ENCODE measurements at regions not wholly inside any gene's neighbourhood (a gene's known extent, or its start where the extent isn't known, plus 50 kb on each side); places are given as distances from the start of the nearest gene placed in this dataset.

- H3K9me3 ChIP-seq = no peaks in the 10 kb centered on the region
- no peaks in the 10 kb centered on the region for H3K36me3 ChIP-seq
- H3K27me3 ChIP-seq = no peaks in the 10 kb centered on the region
- H3K4me1 ChIP-seq (ENCODE audit: insufficient read depth) = no peaks in the 10 kb centered on the region
- intact Hi-C loops (cut with DNase I) = no loop called here
- no peak overlapping the region for H3K27ac ChIP-seq
- TF ChIP-seq CTCF (IDR thresholded peaks at IDR 0.05) (no peak), EP300 (IDR thresholded peaks at IDR 0.05) (no peak), POLR2A (IDR thresholded peaks at IDR 0.05) (no peak)
- no peak overlapping the region for H3K4me3 ChIP-seq
- no peak for DNase-seq
- WGBS, 3 donors = 87 to 90% (median 87%) methylated on average over 10 of the region's 10 CpGs
These were observed 134.2 kb downstream of the RPS29 start for GRCh38 chr14:49451938-49452337.

GRCh38 chr14:49449749-49450148, 136.4 kb downstream of the RPS29 start:
- intact Hi-C loops (cut with DNase I) = no loop called here
- H3K4me3 ChIP-seq = no peak overlapping the region
- no peaks in the 10 kb centered on the region for H3K27me3 ChIP-seq
- H3K9me3 ChIP-seq = no peaks in the 10 kb centered on the region
- no peak for DNase-seq
- H3K27ac ChIP-seq = no peak overlapping the region
- H3K36me3 ChIP-seq = no peaks in the 10 kb centered on the region
- H3K4me1 ChIP-seq (ENCODE audit: insufficient read depth) = no peaks in the 10 kb centered on the region
- TF ChIP-seq CTCF (IDR thresholded peaks at IDR 0.05) (no peak), POLR2A (IDR thresholded peaks at IDR 0.05) (no peak), EP300 (IDR thresholded peaks at IDR 0.05) (no peak)
- WGBS, 3 donors = 87 to 93% (median 91%) methylated on average over 2 of the region's 2 CpGs

GRCh38 chr14:49447540-49448107, 138.6 kb downstream of the RPS29 start:
- Histone ChIP-seq H3K36me3 (no peaks in the 10 kb centered on the region), H3K9me3 (no peaks in the 10 kb centered on the region), H3K4me1 (ENCODE audit: insufficient read depth) (no peaks in the 10 kb centered on the region), H3K4me3 (no peak overlapping the region), H3K27me3 (no peaks in the 10 kb centered on the region), H3K27ac (no peak overlapping the region)
- DNase-seq = no peak
- intact Hi-C loops (cut with DNase I) = no loop called here
- TF ChIP-seq POLR2A (IDR thresholded peaks at IDR 0.05) (no peak), CTCF (IDR thresholded peaks at IDR 0.05) (no peak), EP300 (IDR thresholded peaks at IDR 0.05) (no peak)
- 61 to 82% (median 73%) methylated on average over 1 of the region's 1 CpG for WGBS, 3 donors

GRCh38 chr14:49446801-49447200, 139.4 kb downstream of the RPS29 start:
- TF ChIP-seq POLR2A (IDR thresholded peaks at IDR 0.05) (no peak), EP300 (IDR thresholded peaks at IDR 0.05) (no peak), CTCF (IDR thresholded peaks at IDR 0.05) (no peak)
- DNase-seq = no peak
- H3K27me3 ChIP-seq = no peaks in the 10 kb centered on the region
- no peaks in the 10 kb centered on the region for H3K4me1 ChIP-seq (ENCODE audit: insufficient read depth)
- H3K9me3 ChIP-seq = no peaks in the 10 kb centered on the region
- H3K4me3 ChIP-seq = no peak overlapping the region
- no peaks in the 10 kb centered on the region for H3K36me3 ChIP-seq
- no peak overlapping the region for H3K27ac ChIP-seq
- intact Hi-C loops (cut with DNase I) = no loop called here
- WGBS, 3 donors = 71 to 85% (median 78%) methylated on average over 2 of the region's 2 CpGs

Measured in ovary (tissue), 7 donors.